ENCODE measurements at regions not wholly inside any gene's neighbourhood (a gene's known extent, or its start where the extent isn't known, plus 50 kb on each side); places are given as distances from the start of the nearest gene placed in this dataset.

- DNase-seq, result no peak
Observed at GRCh38 chr2:8159966-8160603, 521.8 kb upstream of the ID2 start.

DNA sequence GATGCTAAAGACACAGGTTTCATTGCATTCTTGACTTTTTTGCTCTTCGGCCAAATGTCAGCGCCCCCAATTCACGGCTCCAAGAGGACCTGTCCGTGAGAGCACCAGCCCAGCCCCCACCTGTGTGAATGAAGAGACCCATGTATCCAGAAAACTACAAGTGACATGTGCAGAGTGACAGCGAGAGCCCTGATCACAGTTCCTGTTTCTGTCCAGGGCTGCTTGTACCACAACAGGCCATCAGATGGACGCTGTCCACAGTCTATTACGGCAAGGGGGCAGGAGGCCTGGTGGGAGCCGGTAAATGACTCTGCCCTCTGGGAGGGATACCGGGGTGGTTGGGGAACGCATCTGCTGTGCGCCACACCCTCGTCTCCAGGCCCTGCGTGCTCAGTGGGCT, 520.9 kb upstream of the ID2 start:
- no peak for DNase-seq

DNA sequence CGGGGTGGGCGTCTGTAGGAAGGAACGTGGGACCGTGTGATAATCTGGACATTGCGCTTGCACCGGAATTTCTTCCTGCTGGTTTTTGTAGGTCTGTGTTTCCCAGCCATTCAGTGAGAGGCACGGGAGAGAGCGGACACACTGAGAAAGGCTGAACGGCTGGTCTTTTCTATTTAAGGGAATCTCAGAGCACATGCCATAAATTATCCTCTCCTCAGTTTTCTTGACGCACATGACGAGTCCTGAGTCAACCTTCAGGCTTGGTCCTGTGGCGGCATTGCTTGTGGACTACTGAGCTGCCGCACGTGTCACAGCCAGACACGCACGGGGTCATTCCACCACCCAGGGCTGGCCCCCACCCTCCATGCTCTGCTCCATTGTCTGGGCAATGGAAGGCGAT, 519.3 kb upstream of the ID2 start:
- DNase-seq, result no peak

GRCh38 chr2:8165550-8165949, 516.3 kb upstream of the ID2 start:
- no peak for DNase-seq

DNA sequence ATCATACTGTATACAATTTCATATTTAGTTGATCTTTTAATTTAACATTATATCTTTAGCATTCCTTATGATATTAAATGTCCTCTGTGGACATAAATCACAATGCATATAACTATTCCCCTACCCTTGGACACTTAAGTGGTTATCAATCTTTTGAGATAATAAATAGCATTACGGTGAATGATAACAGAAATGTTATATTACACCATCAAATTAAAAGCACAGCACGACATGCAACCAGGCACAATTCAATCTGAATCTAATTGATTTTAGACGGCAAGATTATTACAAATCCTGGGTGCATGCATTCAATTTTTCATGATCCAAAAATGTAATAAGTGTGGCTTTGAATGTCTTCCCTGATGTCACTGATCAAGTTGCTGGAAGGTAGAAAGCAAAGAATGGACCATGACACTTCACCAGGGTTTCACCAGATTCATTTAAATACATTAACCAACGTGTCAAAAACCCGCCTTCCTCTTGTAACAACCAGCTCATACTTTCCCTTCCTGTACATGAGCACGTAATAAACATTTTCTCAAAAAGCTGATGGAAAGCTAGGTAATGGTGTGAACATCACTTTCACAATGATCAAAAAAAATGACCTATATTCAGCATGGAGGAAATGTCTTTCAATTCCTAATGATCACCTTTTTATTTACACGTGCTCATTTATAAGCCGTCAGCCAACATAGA, 513.7 kb upstream of the ID2 start:
- no peak for DNase-seq

DNA sequence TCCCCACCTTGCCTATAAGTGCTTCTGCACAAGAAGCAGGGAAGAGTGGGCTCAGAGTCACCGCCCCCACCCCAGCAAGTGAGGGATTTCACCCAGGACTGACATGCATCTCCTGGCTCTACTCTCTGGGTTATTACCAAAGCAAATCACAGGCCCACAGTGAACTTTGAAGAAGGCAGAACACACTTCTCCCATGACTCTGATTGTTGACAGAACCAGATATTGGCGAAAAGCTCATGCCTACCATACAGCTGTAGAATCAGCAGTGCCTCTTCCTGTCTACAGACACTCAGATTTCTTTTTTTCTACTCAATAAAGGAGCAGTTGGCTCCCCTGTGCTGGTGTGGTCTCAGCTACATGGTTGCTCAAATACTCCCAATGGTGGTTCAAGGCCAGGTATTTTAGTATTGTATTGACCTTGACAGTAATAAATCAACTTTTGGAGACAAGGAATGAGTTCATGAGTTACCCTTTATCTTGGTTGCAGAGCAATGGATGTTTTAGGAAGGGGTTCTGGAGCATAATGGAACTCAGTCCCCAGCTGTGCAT, 512.9 kb upstream of the ID2 start:
- DNase-seq, result no peak

DNA sequence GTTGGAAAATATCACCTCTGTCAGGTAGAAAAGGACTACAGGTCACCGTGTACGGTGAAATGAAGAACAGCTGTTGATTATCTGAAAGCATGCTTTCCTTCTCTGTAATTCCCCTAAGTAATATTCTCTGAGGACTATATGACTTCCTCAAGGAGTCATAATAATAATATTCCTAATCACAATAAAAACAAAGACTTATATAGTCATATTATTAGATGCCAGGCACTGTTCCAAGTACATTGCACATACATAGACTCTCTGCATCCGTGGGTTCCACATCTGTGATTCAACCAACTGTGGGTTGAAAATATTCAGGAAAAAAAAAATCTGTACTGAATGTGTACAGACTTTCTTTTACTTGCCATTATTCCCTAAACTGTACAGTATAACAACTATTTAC, 512.4 kb upstream of the ID2 start:
- DNase-seq, result no peak

DNA sequence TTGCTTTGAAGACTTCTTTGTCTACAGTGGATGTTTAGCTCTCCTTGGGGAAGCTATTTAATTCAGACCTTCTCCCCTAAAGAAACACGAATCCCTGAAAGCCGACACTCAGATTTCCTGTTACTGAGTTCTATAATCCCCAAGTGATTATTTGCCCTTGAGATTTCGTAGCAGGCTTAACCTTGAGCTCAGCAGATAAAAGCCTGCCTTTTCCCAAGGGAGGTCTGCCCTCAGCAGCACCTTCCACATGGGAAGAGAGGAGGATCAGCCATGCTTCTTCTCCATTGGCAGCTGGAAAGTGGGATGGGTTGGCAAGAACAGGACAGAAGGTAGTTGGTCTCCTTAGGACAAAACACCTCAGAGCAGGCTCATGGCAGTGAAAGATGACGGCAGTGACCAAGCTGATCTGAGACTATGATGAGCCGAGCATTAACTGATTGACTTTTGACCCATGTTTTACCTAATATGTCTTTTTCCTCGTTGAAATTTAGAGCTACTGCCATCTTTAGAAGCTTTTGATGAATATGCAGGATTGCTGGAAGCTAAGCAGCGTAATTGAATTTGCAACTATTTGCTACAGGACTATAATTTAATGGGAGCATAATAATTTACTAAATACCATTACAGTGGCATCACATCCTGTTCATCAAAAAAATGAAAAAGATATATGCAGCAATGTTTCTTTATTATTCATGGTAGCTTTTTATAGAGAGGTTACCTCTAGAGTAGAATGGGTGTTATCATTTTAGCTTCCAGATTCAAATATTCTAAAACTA, 511.1 kb upstream of the ID2 start:
- DNase-seq, result no peak

DNA sequence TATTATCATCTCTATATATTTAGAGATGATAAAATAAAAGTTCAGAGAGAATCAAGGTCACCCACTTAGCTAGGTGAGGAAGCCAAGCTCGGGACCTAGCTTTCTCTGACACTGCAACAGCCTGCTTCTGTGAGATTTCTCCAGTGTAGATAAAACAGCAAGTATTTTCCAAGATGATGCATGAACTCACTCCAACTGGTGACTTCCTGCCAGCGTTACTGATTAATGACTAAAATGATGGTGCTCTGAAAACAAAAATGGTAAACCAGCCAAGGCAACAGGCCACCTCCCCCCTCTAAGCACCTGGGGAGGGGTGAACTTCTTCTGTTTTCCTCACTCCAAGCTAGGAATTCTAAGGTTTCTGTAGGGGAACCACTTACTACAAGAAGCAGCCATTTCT, 510.2 kb upstream of the ID2 start:
- DNase-seq, result no peak

DNA sequence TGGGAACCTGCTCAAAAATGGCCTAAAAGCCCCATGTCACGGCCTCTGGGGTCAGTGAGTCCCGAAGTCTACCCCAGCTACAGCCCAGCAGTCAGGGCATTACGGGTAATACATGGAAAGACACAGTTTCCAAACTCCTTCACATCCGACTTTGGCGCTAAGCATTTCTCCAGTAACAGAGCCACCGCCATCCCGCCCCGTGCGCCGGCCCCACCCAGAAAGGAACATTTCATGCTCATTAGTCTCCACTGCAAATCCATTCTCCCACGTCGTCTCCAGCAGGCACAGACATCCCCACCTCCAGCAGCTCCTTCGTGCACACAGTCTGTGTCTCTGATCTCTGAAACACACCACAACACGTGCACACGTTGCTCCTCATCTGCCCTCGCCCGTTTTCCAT, 509.2 kb upstream of the ID2 start:
- DNase-seq, result no peak

- no peak for DNase-seq
Observed at GRCh38 chr2:8174641-8175257, 507.1 kb upstream of the ID2 start.

DNA sequence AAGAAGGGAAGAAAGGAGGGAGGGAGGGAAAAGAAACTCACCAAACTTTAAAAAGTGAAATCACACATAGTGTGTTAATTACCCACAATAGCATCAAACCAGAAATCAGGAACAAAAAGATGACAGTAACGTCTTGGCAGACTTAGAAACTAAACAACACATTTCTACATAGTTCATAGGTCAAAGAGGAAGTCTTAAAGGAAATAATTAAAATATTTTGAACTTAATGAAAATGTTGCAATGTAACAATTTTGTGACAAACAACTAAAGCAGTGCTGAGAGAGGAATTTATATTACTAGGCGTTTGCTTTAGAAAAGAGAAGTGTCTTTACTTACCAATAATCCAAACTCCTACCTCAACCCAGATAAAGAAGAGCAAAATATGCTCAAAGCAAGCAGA, 505.0 kb upstream of the ID2 start:
- no peak for DNase-seq

- no peak for DNase-seq
Observed at GRCh38 chr2:8177566-8177965, 504.3 kb upstream of the ID2 start.

DNA sequence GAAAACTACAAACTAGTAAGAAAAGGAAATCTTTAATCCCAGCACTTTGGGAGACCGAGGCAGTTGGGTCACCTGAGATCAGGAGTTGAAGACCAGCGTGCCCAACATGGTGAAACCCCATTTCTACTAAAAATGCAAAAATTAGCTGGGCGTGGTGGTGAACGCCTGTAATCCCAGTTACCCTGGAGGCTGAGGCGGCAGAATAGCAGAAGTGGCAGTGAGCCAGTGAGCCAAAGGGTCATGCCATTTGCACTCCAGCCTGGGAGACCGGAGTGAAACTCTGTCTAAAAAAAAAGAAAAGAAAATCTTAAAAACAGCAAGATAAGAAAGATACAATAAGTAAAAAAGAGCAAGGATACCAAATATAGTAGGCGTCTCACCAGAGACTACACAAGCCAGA, 502.9 kb upstream of the ID2 start:
- DNase-seq, result no peak

DNA sequence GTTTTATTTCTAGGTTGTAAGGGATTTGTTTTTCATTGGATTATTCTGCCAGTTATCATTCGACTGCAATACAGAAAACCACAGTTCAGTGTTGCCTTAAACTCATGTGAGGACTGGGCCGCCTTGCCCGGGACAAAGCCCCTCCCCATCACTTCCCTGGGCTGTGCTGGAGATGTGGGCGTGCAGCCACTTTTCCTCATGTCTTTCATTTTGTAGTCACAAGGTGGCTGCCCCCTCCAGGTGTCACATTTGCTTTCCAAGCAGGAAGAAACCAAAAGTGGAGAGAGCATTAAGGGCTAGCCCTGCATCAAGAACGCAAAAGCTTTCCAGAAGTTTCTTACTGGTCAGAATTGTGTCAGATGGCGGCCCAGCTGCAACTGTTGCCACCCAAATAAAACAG, 492.5 kb upstream of the ID2 start:
- no peak for DNase-seq

DNA sequence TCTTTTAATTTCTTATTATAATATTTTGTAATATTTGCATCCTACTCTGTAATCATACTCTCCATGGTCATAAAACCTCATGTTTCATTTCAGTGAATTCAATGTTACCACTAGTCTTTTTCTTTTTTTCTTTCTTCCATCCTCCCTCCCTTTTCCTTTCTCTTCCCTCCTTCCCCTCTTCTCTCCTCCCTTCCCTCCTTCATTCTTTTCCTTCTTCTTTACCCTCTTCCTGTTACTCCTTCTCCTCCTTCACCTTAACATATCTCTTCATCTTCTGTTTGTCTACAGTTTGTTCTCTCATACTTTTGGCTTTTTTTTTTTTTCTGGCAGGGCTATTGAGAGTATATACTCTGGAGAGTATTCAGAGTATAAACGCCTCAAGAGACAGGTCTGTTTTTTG, 491.6 kb upstream of the ID2 start:
- DNase-seq, result no peak

- DNase-seq, result no peak
Observed at GRCh38 chr2:8191427-8191826, 490.4 kb upstream of the ID2 start.

GRCh38 chr2:8193146-8193545, 488.7 kb upstream of the ID2 start:
- no peak for DNase-seq

- peak; percentile 99 for DNase-seq
Observed at GRCh38 chr2:8193686-8194615, 487.9 kb upstream of the ID2 start.

GRCh38 chr2:8195784-8196183, 486.1 kb upstream of the ID2 start:
- DNase-seq, result no peak

GRCh38 chr2:8196316-8196715, 485.5 kb upstream of the ID2 start:
- no peak for DNase-seq

DNA sequence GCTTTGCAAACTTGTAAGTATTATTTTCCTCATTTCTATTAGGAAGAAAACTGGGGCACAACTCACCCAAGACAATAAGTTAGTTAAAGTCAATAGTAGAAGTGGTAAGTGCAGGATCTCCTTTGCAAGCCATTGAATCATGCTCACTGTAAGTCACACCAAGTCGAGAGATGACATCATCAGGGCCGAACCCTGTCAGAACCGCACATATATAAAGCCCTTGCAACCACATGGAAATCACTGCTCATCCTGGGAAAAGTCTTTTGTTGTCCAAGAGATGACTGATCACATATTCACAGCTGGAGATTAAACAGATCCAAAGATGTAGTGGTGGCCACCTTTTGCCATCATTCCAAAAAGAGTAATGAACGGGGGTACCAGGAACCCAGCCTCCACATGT, 484.8 kb upstream of the ID2 start:
- DNase-seq, result peak; percentile 37

All from NCI-H345 (cell line).